ENCODE measurements at regions not wholly inside any gene's neighbourhood (a gene's known extent, or its start where the extent isn't known, plus 50 kb on each side); places are given as distances from the start of the nearest gene placed in this dataset.

- Histone ChIP-seq H3K36me3 (no peaks in the 10 kb centered on the region), H3K4me1 (no peaks in the 10 kb centered on the region), H3K27ac (no peak overlapping the region), H3K9me3 (no peaks in the 10 kb centered on the region), H4K20me1 (no peaks in the 10 kb centered on the region), H3K4me3 (no peak overlapping the region), H3K4me2 (no peak overlapping the region), H3K9ac (no peak overlapping the region), H3K27me3 (no peaks in the 10 kb centered on the region)
- TF ChIP-seq Cebpa-rat (IDR thresholded peaks at IDR 0.05) = no peak
These were observed 606.0 kb downstream of the ARL4A start for GRCh38 chr7:13293264-13294002.

- no peak for TF ChIP-seq Cebpa-rat (IDR thresholded peaks at IDR 0.05)
- no peaks in the 10 kb centered on the region for H3K27me3 ChIP-seq
- H3K4me2 ChIP-seq = no peak overlapping the region
These were observed 619.6 kb downstream of the ARL4A start for GRCh38 chr7:13307040-13307439.

GRCh38 chr7:13308423-13308822 lies 621.0 kb downstream of the ARL4A start:
- Histone ChIP-seq H3K4me1 (no peaks in the 10 kb centered on the region), H4K20me1 (no peaks in the 10 kb centered on the region), H3K4me3 (no peak overlapping the region), H3K27me3 (no peaks in the 10 kb centered on the region), H3K9me3 (peaks cover 28% of the 10 kb centered on the region), H3K4me2 (no peak overlapping the region), H3K36me3 (no peaks in the 10 kb centered on the region), H3K27ac (no peak overlapping the region), H3K9ac (no peak overlapping the region)
- TF ChIP-seq Cebpa-rat (IDR thresholded peaks at IDR 0.05) = no peak

More at GRCh38 chr7:13307040-13307439, 619.6 kb downstream of the ARL4A start:
- H3K27ac ChIP-seq = no peak overlapping the region
- peaks cover 16% of the 10 kb centered on the region for H3K9me3 ChIP-seq
- no peaks in the 10 kb centered on the region for H4K20me1 ChIP-seq
- H3K4me1 ChIP-seq = no peaks in the 10 kb centered on the region
- H3K36me3 ChIP-seq = no peaks in the 10 kb centered on the region
- H3K4me3 ChIP-seq = no peak overlapping the region
- no peak overlapping the region for H3K9ac ChIP-seq

DNA sequence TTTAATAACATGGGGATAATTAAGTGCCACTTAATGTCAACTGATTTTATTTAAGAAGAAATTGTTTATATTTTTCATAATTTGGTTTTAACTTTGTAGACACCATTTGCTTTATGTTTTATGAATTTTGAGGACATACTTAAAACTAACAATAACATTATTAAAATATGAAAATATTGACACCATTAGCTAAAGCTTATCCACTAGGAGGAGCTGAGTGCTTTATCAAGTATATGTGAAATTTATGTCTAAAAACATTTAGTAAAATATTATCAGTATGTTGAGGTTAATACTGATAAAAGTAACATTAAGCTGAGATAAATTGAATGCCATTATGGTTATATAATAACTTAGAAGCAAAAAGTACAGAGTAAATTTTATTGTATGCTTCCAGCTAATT lies 622.1 kb downstream of the ARL4A start:
- no peaks in the 10 kb centered on the region for H3K4me1 ChIP-seq

GRCh38 chr7:13312307-13312706 lies 624.9 kb downstream of the ARL4A start:
- H3K4me1 ChIP-seq = no peaks in the 10 kb centered on the region
- peaks cover 34% of the 10 kb centered on the region for H3K9me3 ChIP-seq
- H3K27ac ChIP-seq = no peak overlapping the region
- H3K4me3 ChIP-seq = no peak overlapping the region
- H4K20me1 ChIP-seq = no peaks in the 10 kb centered on the region
- H3K36me3 ChIP-seq = no peaks in the 10 kb centered on the region
- H3K9ac ChIP-seq = no peak overlapping the region
- no peak overlapping the region for H3K4me2 ChIP-seq
- TF ChIP-seq Cebpa-rat (IDR thresholded peaks at IDR 0.05) = no peak
- no peaks in the 10 kb centered on the region for H3K27me3 ChIP-seq

More for the DNA sequence above, 622.1 kb downstream of the ARL4A start:
- Histone ChIP-seq H3K4me2 (no peak overlapping the region), H3K9me3 (peaks cover 30% of the 10 kb centered on the region), H4K20me1 (no peaks in the 10 kb centered on the region), H3K27ac (no peak overlapping the region), H3K4me3 (no peak overlapping the region), H3K9ac (no peak overlapping the region), H3K27me3 (no peaks in the 10 kb centered on the region), H3K36me3 (no peaks in the 10 kb centered on the region)
- no peak for TF ChIP-seq Cebpa-rat (IDR thresholded peaks at IDR 0.05)

- Histone ChIP-seq H4K20me1 (no peaks in the 10 kb centered on the region), H3K4me3 (no peak overlapping the region), H3K9ac (no peak overlapping the region), H3K27ac (no peak overlapping the region), H3K9me3 (no peaks in the 10 kb centered on the region), H3K36me3 (no peaks in the 10 kb centered on the region), H3K4me1 (no peaks in the 10 kb centered on the region), H3K4me2 (no peak overlapping the region), H3K27me3 (no peaks in the 10 kb centered on the region)
- TF ChIP-seq Cebpa-rat (IDR thresholded peaks at IDR 0.05) = no peak
These were observed 632.9 kb downstream of the ARL4A start for GRCh38 chr7:13320333-13320732.

- no peaks in the 10 kb centered on the region for H3K27me3 ChIP-seq
- H3K27ac ChIP-seq = no peak overlapping the region
- H3K36me3 ChIP-seq = no peaks in the 10 kb centered on the region
- no peak overlapping the region for H3K4me2 ChIP-seq
- no peak overlapping the region for H3K4me3 ChIP-seq
- H3K4me1 ChIP-seq = no peaks in the 10 kb centered on the region
- TF ChIP-seq Cebpa-rat (IDR thresholded peaks at IDR 0.05) = no peak
- no peak overlapping the region for H3K9ac ChIP-seq
- H3K9me3 ChIP-seq = no peaks in the 10 kb centered on the region
- no peaks in the 10 kb centered on the region for H4K20me1 ChIP-seq
These were observed 633.9 kb downstream of the ARL4A start for GRCh38 chr7:13321316-13321715.

- Histone ChIP-seq H3K27me3 (no peaks in the 10 kb centered on the region), H3K9ac (no peak overlapping the region), H3K4me2 (no peak overlapping the region)
These were observed 634.7 kb downstream of the ARL4A start for GRCh38 chr7:13322126-13322525.

GRCh38 chr7:13327669-13328068 lies 640.2 kb downstream of the ARL4A start:
- Histone ChIP-seq H3K4me3 (no peak overlapping the region), H3K27ac (no peak overlapping the region), H3K4me1 (no peaks in the 10 kb centered on the region), H3K9ac (no peak overlapping the region), H3K27me3 (no peaks in the 10 kb centered on the region), H3K36me3 (no peaks in the 10 kb centered on the region), H4K20me1 (no peaks in the 10 kb centered on the region), H3K4me2 (no peak overlapping the region), H3K9me3 (no peaks in the 10 kb centered on the region)
- TF ChIP-seq Cebpa-rat (IDR thresholded peaks at IDR 0.05) = no peak

More at GRCh38 chr7:13322126-13322525, 634.7 kb downstream of the ARL4A start:
- H3K4me1 ChIP-seq = no peaks in the 10 kb centered on the region
- no peak overlapping the region for H3K4me3 ChIP-seq
- no peaks in the 10 kb centered on the region for H3K36me3 ChIP-seq
- no peak overlapping the region for H3K27ac ChIP-seq
- no peak for TF ChIP-seq Cebpa-rat (IDR thresholded peaks at IDR 0.05)
- no peaks in the 10 kb centered on the region for H4K20me1 ChIP-seq
- H3K9me3 ChIP-seq = no peaks in the 10 kb centered on the region

- no peak overlapping the region for H3K9ac ChIP-seq
- TF ChIP-seq Cebpa-rat (IDR thresholded peaks at IDR 0.05) = no peak
- no peaks in the 10 kb centered on the region for H3K9me3 ChIP-seq
- H4K20me1 ChIP-seq = no peaks in the 10 kb centered on the region
- H3K27me3 ChIP-seq = no peaks in the 10 kb centered on the region
- H3K4me3 ChIP-seq = no peak overlapping the region
- H3K4me2 ChIP-seq = no peak overlapping the region
- no peaks in the 10 kb centered on the region for H3K4me1 ChIP-seq
- H3K36me3 ChIP-seq = no peaks in the 10 kb centered on the region
- H3K27ac ChIP-seq = no peak overlapping the region
These were observed 645.9 kb downstream of the ARL4A start for GRCh38 chr7:13333371-13333770.

Measured in BLaER1 (cell line).